ENCODE measurements at regions not wholly inside any gene's neighbourhood (a gene's known extent, or its start where the extent isn't known, plus 50 kb on each side); places are given as distances from the start of the nearest gene placed in this dataset.

DNA sequence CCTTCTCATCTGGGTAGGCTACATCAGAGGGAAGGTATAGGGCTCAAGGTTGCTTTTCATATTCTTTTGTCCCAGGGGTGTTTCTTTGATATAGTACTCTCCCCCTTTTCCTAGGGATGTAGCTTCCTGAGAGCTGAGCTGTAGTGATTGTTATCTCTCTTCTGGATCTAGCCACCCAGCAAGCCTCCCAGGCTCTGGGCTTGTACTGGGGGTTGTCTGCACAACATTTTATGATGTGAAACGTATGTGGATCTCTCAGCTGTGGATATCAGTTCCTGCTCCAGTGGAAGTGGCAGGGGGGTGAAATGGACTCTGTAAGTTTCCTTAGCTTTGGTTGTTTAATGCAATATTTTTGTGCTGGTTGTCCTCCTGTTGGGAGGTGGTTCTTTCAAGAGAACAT is 437.3 kb upstream of the SYNCRIP start:
- no peak for TF ChIP-seq POLR2A (IDR thresholded peaks at IDR 0.05)
- TF ChIP-seq, protein P1, sequence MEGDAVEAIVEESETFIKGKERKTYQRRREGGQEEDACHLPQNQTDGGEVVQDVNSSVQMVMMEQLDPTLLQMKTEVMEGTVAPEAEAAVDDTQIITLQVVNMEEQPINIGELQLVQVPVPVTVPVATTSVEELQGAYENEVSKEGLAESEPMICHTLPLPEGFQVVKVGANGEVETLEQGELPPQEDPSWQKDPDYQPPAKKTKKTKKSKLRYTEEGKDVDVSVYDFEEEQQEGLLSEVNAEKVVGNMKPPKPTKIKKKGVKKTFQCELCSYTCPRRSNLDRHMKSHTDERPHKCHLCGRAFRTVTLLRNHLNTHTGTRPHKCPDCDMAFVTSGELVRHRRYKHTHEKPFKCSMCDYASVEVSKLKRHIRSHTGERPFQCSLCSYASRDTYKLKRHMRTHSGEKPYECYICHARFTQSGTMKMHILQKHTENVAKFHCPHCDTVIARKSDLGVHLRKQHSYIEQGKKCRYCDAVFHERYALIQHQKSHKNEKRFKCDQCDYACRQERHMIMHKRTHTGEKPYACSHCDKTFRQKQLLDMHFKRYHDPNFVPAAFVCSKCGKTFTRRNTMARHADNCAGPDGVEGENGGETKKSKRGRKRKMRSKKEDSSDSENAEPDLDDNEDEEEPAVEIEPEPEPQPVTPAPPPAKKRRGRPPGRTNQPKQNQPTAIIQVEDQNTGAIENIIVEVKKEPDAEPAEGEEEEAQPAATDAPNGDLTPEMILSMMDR (IDR thresholded peaks at IDR 0.05) = no peak

Measured in body of pancreas (tissue), 4 donors.